ENCODE measurements at regions not wholly inside any gene's neighbourhood (a gene's known extent, or its start where the extent isn't known, plus 50 kb on each side); places are given as distances from the start of the nearest gene placed in this dataset.

DNA sequence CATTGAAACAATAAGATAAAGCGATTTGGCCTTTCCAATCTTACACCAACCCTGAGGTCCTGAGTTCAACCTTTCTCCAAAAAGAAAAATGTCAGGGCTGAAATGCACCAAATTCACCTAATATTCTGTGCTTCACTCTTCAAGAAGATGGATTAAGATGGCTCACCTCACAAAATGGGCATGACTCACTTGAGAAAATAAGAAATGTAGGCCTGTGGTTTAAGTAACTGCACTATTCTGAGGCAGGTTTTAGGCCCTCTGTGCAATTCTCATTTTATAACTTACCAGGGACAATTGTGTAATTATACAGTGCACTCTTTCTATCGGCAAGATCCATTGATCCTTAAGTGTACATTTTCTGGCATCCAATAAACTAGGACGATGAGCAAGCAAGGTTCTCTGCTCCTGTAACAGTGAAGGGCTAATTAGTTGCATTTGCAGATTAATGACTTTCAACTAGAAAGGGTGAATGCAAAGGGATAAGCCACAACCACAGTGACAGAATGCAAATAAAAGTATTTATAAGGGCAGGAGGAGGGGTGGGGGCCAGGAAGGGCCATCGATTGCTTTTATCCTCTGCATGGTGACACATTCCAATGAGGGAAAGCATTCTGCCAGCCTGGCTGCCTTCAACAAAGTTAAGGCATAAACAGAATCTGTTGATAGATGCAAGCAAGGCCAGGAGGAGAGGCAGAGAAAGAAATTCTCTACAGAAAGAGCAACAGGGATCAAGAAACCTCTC, 214.5 kb downstream of the CAAP1 start:
- no peak overlapping the region for H3K4me3 ChIP-seq (ENCODE audit: low read depth, low read length)
- TF ChIP-seq, protein P1, sequence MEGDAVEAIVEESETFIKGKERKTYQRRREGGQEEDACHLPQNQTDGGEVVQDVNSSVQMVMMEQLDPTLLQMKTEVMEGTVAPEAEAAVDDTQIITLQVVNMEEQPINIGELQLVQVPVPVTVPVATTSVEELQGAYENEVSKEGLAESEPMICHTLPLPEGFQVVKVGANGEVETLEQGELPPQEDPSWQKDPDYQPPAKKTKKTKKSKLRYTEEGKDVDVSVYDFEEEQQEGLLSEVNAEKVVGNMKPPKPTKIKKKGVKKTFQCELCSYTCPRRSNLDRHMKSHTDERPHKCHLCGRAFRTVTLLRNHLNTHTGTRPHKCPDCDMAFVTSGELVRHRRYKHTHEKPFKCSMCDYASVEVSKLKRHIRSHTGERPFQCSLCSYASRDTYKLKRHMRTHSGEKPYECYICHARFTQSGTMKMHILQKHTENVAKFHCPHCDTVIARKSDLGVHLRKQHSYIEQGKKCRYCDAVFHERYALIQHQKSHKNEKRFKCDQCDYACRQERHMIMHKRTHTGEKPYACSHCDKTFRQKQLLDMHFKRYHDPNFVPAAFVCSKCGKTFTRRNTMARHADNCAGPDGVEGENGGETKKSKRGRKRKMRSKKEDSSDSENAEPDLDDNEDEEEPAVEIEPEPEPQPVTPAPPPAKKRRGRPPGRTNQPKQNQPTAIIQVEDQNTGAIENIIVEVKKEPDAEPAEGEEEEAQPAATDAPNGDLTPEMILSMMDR (IDR thresholded peaks at IDR 0.05; ENCODE audit: low read depth, low read length, missing control alignments): no peak
- no peak for DNase-seq
- no peaks in the 10 kb centered on the region for H3K36me3 ChIP-seq (replicated peaks)
- no peaks in the 10 kb centered on the region for H3K27me3 ChIP-seq (replicated peaks)
- in situ Hi-C loops (cut with HindIII; ENCODE audit: low pct_ligation_motif_present, low sequenced_read_pairs): no loop called here
- H3K27ac ChIP-seq: no peak overlapping the region

DNA sequence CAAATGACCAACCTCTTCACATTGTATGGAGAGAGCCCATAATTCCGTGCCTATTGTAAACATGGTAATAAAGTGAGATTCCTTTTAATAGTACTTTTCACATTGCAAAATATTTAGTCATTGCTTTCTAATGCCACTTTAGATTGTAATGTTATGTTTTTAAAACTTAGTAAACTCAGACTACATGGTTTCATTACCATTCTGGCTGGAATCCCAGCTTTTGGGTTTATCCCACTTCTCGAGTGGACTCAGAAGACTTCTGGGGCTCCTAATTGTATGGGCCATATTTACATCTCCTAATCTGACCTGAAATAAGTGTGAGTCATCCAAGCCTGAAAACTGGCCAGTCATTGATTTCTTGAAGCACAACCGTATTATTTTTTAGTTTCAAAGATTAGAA, 217.6 kb downstream of the CAAP1 start:
- Histone ChIP-seq H3K27ac (no peak overlapping the region), H3K36me3 (replicated peaks) (no peaks in the 10 kb centered on the region), H3K27me3 (replicated peaks) (no peaks in the 10 kb centered on the region), H3K4me3 (ENCODE audit: low read depth, low read length) (no peak overlapping the region)
- TF ChIP-seq, protein P1 (IDR thresholded peaks at IDR 0.05; ENCODE audit: low read depth, low read length, missing control alignments): no peak
- no peak for DNase-seq
- in situ Hi-C loops (cut with HindIII; ENCODE audit: low pct_ligation_motif_present, low sequenced_read_pairs): no loop called here

GRCh38 chr9:26673261-26673660, 219.3 kb downstream of the CAAP1 start:
- Histone ChIP-seq H3K36me3 (replicated peaks) (no peaks in the 10 kb centered on the region), H3K27me3 (replicated peaks) (no peaks in the 10 kb centered on the region), H3K27ac (no peak overlapping the region), H3K4me3 (ENCODE audit: low read depth, low read length) (no peak overlapping the region)
- in situ Hi-C loops (cut with HindIII; ENCODE audit: low pct_ligation_motif_present, low sequenced_read_pairs): no loop called here
- TF ChIP-seq, protein P1 (IDR thresholded peaks at IDR 0.05; ENCODE audit: low read depth, low read length, missing control alignments): no peak
- no peak for DNase-seq

- no peak overlapping the region for H3K27ac ChIP-seq
- H3K36me3 ChIP-seq (replicated peaks): no peaks in the 10 kb centered on the region
- DNase-seq: no peak
Observed at GRCh38 chr9:26669701-26670670, 222.6 kb downstream of the CAAP1 start.

GRCh38 chr9:26667882-26668281, 224.7 kb downstream of the CAAP1 start:
- no peaks in the 10 kb centered on the region for H3K27me3 ChIP-seq (replicated peaks)
- in situ Hi-C loops (cut with HindIII; ENCODE audit: low pct_ligation_motif_present, low sequenced_read_pairs): no loop called here
- no peak overlapping the region for H3K27ac ChIP-seq
- no peaks in the 10 kb centered on the region for H3K36me3 ChIP-seq (replicated peaks)
- DNase-seq: no peak
- no peak overlapping the region for H3K4me3 ChIP-seq (ENCODE audit: low read depth, low read length)
- TF ChIP-seq, protein P1 (IDR thresholded peaks at IDR 0.05; ENCODE audit: low read depth, low read length, missing control alignments): no peak

More at GRCh38 chr9:26669701-26670670, 222.6 kb downstream of the CAAP1 start:
- in situ Hi-C loops (cut with HindIII; ENCODE audit: low pct_ligation_motif_present, low sequenced_read_pairs): no loop called here
- no peaks in the 10 kb centered on the region for H3K27me3 ChIP-seq (replicated peaks)
- TF ChIP-seq, protein P1 (IDR thresholded peaks at IDR 0.05; ENCODE audit: low read depth, low read length, missing control alignments): no peak
- H3K4me3 ChIP-seq (ENCODE audit: low read depth, low read length): no peak overlapping the region

Measured in brain microvascular endothelial cell (primary cell).